ENCODE measurements at regions not wholly inside any gene's neighbourhood (a gene's known extent, or its start where the extent isn't known, plus 50 kb on each side); places are given as distances from the start of the nearest gene placed in this dataset.
A peak's percentile ranks its signal among the peaks of the same experiment; 100 is the strongest.

DNA sequence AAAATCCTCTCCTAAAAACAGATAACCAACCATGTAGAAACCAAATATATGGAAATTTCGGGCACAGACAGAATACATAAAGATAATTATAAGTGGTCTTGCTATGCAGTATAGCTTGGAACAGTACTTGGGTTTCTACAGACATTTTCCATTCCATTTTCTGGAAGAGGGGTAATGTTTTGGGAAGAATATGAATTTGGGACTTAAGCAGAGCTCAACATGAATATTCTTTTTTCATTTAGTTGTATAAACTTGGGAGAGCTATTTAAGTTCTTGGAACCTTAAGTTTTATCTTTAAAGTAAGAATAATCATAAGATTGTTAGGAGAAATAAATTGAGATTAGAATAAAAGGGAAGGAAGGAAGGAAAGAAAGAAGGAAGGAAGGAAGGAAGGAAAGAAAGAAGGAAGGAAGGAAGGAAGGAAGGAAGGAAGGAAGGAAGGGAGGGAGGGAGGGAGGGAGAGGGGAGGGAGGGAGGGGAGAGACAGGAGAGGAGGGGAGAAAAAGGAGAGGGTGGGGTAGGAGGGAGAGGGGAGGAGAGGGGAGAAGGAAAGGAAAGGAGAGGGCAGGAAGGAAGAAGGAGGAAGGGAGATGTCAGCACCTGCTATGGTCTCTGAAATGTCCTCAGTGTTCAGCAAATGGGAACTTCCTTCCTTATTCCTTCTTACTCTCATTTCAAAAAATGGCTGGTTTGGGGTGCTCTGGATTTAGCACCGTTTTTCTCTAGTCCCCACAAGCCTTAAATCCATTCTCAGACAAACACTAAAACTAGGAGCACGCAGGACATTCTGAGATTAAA, 248.3 kb downstream of the LY86 start:
- no peak for DNase-seq (ENCODE audit: low read depth in 2 of 2, low spot score in 1 of 2)

DNA sequence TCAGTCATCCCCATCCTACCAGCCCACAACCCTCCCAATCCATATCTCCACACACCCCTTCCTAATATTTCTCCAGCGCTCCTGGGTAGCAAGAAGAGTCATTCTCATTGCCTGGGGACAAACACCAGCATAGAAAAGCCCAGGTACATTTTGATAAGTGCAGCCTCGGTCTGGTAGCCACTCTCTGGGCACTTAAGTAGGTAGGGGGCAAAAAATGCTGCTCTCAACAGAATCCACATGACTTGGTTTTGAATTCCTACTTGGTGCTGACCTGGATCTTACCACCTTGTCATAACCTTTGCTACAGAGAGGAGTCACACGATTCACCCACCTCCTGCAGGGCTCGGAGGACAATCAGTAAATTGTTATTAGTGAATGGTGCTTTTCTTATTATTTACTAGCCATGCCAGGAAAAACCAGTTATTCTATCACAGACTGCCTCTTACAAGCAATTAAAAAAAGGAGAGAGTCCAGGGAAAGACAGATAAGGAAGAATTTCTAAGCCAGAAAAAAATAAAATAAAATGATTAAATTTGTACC, 249.1 kb downstream of the LY86 start:
- no peak for DNase-seq (ENCODE audit: low read depth in 2 of 2, low spot score in 1 of 2)

DNA sequence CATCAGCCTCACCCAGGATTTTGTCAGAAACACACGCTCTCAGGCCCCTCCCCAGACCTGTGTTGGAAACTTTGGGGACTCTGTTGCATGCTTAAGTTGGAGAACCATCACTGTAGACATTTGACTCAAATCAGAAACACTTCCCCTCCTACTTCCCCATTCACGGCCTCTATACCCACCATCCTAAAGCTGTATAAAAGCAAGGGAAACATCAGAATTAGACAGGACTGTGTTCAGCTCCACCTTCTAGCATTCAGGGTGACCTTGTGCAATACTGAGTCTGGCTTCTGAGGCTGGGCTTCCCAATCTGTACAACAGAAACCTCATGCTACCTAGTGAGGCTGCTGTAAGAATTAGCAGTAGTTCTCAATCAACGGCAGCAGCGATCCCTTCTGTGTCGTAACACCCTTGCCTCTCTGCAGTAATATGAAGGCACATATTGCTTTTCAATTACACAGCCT, 252.3 kb downstream of the LY86 start:
- DNase-seq (ENCODE audit: low read depth in 2 of 2, low spot score in 1 of 2), result no peak

DNA sequence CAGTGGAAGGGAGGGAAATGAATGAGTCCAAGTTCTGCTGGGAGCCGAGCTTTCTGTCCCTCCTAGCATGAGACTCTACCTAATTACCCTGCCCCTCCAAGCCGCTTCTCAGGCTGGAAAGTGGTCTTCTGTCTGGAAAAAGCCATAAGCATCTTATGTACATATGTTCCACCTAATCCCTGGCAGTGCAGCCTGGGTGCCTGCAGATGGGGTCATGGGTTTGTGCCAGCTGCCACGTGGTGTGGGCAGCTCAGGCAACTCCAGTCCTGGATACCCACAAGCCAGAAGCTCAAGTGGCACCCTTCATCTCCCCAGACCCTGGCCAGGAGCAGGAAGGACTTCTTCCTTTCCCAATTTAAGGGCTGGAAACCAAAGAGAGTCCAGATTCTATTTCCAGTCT, 253.1 kb downstream of the LY86 start:
- DNase-seq (ENCODE audit: low read depth in 2 of 2, low spot score in 1 of 2), result no peak

DNA sequence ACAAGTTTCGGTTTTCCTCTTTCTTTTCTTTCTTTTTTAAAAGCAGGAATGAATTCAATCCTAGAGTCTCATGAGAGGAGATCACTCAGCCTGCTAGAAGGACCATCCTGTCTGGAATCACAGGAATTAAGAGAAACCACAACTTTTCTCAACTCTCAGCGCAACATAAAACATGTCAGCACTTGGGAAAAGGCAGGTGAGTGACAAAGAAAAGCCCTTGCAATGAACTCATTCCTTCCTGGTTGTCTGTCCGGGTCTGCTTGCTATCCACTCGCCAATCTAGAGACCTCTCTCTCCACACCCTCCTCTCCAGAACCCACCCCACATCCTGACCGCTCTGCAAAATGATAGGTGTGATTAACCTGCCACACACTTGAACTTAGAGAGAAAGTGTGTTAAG, 253.8 kb downstream of the LY86 start:
- DNase-seq (ENCODE audit: low read depth in 2 of 2, low spot score in 1 of 2), result no peak

DNA sequence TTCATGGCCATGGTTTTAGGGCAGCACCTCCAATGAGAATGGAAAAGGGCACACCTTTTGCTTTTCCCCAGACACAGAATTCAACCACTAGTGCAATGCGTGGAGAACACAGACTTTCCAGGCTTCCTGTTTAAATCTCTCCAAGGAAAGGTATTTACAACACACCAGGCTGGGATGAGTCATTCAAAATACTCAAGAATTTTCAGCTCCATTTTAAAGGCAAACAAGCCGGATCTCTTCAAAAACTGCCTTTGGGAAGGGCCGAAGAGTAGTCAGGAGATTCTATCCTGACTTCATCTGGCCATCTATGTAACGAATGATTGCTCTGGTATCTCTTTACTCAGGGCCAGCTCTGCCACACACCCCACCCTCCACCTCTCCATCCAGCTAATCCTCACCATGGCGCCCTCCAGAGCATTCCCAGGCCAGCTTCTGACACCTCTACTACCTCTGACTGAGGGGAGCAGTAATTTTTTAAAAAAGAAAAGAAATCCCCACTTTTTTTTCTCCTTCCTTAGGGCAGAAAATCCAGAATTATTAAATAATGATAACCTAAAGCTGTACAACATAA, 254.6 kb downstream of the LY86 start:
- DNase-seq (ENCODE audit: low read depth in 2 of 2, low spot score in 1 of 2), result no peak

DNA sequence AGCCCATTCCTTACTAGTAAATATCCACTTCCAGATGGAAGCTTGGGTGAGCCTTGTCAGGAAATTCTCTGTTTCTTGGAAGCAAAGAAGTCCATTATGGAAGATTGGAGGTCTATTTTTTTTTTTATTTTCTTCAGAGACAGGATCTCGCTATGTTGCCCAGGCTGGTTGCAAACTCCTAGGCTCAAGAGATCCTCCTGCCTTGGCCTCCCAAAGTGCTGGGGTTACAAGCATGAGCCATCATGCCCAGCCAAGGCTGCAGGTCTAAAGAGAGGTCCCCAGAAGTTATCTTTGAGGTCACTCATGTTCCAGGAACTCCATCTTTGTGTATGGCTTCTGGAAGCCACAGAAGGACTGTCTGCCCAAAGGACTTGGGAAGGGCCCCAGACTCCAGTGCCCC, 255.3 kb downstream of the LY86 start:
- no peak for DNase-seq (ENCODE audit: low read depth in 2 of 2, low spot score in 1 of 2)

DNA sequence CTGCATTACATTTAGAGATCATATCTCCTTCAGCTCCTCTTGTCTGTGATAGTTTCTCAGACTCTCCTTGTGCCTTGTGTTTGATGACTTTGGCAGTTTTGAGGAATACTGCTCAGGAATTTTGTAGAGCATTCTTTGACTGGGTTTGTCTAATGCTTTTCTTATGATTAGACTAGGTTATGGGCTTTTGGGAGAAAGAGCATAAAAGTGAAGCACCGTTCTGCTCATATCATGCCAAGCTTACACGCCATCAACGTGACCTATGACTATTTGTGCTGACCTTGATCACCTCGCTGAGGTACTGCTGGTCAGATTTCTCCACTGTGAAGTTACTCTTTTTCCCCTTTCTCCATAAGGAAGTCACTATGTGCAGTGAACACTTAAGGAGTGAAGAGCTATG, 256.0 kb downstream of the LY86 start:
- DNase-seq (ENCODE audit: low read depth in 2 of 2, low spot score in 1 of 2), result no peak

DNA sequence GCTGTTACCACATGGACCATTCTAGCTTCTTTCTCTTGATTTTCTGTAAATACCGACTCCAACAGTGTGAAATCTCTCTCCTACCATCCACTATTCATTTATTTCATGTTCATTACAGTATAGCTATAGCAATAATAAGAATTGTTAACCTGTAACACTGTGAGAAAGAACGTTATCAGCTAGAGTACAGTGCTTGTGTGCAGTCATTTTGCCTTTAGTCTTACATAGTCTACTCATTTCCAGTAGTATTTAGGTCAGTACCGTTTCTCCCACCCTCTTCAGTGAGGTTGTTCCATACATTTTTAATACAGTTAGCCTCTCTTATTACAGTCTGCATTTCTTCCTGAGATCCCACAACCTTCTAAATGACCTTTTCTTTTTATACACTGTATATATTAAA, 257.1 kb downstream of the LY86 start:
- no peak for DNase-seq (ENCODE audit: low read depth in 2 of 2, low spot score in 1 of 2)

DNA sequence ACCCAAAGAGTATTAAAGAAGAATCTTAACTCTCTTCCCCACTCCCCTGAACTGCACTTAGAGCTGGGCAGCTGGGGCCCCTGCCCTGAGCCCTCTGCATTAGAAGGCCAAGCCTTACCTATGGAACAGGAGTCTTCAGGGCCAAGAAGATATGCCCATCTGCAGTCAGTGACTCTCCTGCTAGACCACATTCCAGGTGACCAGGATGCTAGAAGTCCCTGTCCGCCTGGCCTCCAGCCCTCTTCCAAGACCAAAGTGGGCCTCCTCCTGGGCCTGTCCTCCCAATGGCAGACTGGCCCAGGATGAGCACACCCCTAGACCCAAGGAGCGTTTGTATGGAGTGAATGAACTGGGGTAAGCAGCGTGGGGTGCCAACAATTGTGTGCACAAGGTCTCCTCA, 259.1 kb downstream of the LY86 start:
- no peak for DNase-seq (ENCODE audit: low read depth in 2 of 2, low spot score in 1 of 2)

DNA sequence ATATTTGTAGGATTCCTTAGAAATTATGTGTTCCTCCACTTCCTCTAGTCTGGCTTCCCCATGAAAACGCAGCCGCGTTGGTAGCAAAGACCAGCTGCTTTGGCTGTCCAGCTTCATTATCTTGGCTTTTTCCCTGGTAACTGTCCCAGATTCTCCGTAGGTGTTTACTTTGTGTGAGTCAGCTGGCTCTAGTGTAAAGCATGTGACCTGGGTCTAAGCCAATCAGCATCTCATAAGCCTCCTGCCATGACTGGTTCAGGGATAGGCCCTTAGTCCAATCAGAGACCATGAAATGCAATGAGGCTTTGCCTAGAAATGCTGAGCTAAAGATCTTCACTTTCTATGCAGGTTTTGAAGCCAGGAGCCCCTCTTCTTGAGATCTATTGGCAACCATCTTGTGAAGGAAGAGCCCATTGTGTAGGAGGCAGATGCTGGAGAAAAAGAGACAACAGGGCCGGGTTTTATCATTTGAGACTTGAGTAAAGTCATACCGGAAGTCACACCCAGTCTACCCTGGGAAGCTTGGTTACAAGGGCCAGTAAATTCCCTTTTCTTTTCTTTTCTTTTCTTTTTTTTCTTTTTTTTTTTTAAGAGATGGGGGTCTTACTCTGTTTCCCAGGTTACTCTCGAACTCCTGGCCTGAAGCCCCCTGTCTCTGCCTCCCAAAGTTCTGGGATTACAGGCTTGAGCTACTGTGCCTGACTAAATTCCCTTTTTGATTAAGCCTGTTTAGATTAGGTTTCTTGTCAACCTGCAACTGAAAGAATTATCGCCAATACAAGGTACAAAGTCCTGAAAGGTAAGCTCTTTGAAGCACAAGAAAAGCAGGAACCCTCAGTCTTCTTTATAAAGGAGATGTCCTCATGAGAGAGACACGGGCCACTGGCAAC, 256.5 kb upstream of the RREB1 start:
- DNase-seq (ENCODE audit: low read depth in 2 of 2, low spot score in 1 of 2), result no peak

DNA sequence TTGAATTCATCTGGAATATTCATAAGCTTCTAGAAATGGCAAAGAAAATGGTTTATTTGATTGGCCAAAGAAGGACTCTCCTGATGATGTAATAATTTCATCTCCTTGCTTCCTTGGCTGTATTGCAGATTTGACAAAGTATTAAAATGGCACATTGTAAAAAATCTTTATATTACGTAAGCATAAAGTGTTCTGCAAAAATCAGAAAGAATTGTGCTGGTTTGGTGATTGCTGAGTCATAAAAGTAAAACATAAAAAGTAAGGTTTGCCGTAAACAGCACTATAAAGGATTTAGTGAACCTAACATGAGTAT, 255.9 kb upstream of the RREB1 start:
- no peak for DNase-seq (ENCODE audit: low read depth in 2 of 2, low spot score in 1 of 2)

DNA sequence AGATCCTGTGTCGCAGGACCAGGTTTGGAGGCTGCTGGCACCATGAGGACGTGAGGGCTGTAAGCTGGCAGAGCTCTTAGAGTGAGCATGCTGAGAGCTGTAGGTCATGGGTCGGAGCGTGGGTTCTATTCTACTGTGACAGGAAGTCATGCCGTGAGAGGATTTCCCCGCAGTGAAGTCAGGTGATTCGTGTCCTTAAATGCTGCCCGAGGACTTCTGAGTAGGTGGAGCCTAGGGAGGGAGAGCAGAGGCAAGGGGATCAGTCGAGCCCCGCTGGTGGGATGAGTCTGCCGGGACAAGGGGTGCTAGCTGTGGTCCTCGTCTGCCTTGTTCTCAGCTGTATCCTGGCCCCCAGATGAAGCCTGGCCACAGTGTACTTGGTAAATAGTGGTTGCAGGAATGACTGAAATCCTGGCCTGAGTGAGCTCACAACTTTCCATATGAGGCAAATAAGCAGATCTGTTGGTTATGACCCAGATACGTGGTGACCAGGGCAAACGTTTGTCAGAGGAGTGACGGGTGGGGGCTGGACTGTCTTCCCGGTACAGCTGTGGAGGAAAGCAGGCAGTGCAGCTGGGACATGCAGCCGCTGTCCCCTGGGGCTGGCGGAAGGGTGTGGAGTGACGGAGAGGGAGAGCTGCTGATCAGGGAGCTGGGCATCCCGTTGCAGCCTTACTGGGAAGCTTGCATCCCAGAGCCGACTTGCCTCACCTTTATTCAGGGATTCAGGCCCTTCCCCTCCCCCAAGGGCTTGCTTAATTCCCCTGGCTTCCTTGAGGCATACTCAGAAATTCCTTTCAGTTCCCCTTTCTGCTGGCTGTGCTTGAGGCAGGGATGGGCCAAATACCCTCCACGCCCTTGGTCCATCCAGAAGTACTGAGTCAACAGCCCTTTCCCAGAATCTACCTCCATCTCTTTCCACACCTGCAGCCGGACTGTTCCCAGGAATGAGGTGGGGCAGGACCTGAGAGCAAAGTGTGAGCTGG, 250.9 kb upstream of the RREB1 start:
- DNase-seq (ENCODE audit: low read depth in 2 of 2, low spot score in 1 of 2), result peak; percentile 6 to 30

DNA sequence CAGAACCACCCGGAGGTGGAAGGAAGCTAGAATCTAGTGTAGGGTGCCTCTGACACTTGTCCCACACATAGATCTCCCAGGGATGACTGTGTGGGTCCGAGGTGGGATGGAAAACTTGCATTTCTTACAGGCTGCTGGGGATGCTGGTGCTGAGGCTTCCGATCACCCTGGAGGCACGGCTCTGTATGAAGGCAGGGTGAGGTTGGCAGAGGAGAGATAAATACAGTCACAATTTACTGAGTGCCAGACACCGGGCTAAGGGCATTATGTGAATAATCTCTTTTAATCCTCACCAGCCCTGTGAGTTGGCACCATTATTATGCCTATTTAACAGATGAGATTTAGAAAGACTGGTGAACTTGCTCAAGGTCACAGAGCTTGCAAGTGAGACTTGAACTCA, 250.2 kb upstream of the RREB1 start:
- no peak for DNase-seq (ENCODE audit: low read depth in 2 of 2, low spot score in 1 of 2)

DNA sequence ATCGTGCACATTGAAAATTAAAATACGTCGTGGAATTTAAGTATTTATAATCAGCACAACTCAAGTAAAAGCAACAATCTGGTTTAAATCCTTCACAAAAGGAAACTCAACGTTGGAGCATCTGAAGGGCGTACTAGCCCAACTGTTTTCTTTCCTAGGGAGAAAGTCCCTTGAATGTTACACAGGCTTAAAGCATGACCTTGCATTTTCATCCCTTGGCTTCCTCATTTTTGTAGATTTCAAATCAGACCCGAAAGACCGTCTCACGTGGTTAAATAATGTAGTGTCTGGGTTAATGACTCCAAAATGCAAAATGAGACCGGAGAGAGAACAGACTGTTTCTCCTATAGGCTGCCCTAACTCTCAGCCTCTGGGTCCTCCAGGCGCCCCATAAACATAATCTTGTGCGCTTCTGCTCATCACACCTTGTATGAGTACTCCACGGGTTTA, 249.2 kb upstream of the RREB1 start:
- no peak for DNase-seq (ENCODE audit: low read depth in 2 of 2, low spot score in 1 of 2)

DNA sequence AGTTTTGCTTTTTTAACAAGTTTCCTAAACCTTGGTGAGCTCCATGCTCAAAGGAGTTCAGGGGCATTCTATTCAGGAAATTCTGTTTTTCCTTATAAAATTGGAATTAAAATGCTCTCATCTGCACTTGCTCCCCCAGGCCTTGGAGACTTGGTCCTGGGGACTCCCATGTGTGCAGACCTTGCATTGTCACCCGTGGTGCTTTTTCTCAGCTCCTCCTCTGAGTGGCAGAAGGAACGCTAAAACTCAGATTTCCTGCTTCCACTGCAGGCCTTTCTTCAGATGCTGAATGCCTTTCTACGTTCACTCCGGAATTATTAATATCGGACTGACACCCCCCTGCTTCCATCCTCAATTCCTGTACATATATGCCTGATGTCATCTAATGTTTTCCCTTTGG, 248.7 kb upstream of the RREB1 start:
- no peak for DNase-seq (ENCODE audit: low read depth in 2 of 2, low spot score in 1 of 2)

DNA sequence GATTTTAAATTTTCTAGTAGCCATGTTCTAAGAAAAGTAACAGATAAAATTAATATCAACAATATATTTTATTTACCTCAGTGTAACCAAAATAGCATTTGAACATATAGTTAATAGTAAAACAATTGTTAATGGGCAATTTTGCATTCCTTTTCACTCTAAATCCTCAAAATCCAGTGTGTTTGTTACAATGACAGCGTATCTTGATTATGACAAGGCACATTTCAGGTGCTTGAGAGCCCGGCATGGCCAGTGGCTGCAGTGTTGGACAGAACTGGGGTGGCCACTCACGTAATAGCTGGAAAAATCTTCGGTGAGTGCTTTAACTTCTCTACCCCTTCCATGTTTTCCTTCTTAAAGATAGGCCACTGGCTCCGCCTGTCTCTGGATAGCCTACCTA, 248.0 kb upstream of the RREB1 start:
- DNase-seq (ENCODE audit: low read depth in 2 of 2, low spot score in 1 of 2), result no peak

DNA sequence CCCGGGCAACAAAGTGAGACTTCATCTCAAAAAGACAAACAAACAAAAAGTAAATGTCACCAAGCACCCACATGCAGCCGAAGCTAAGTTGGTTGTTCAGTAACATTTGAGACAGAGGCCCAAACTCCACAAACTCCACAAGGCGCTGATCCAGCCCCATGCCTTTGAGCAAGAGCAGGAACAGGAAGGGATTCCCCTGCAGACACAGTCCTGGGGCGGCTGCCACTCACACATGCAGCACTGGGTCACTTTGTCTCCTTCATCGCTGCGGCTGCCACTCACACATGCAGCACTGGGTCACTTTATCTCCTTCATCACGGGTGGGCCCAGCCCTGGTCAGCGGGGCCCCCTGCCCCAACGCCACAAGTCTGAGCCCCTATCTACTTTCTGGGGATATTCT, 246.9 kb upstream of the RREB1 start:
- DNase-seq (ENCODE audit: low read depth in 2 of 2, low spot score in 1 of 2), result no peak

DNA sequence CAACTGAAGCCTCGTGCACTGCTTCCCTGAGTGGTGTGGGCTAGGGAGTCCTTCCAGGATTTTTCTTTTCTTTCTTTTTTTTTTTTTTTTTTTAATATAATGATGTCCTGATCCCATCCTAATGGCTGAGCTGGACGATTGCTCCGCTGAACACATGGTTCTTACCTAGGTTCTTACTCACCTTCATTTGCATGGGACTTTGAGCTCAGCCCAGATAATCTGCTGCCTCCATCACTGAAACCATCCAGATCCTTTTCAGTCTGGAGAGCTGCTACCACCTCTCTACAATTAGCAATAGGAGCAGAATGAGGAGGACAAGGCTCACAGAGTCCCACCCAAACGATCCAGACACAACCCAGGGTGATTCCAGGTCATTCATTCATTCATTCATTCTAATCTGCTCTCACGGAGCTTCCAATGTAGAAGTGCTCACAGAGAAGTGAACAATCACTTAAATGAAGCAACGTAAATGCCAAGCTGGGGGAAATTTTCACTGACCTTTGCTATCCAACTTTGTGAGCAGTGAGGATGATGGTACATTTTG, 246.3 kb upstream of the RREB1 start:
- no peak for DNase-seq (ENCODE audit: low read depth in 2 of 2, low spot score in 1 of 2)

DNA sequence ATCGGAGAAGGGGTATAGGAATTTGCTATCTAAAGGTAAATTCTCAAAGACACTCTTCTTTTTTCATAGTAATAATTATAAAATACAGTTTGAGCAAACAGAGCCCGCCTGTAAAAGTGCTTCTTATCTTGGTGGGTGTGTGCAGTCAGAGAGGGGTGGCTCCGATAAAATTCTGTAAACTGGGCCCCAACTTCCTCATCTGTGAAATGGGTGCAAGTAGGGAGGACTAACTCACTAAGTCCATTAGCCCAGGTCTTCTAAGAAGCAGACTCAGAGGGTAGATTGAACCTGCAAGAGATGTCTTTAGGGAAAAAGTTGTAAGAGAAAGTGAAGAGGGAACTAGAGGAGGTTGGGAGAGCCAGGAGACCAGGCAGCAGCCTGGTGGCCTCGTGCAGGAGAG, 245.8 kb upstream of the RREB1 start:
- no peak for DNase-seq (ENCODE audit: low read depth in 2 of 2, low spot score in 1 of 2)

Data from stimulated activated CD8-positive, alpha-beta memory T cell treated with anti-CD3 and anti-CD28 coated beads, Interleukin-4, amount 100 ng/mL, for 4 hours (primary cell).